ENCODE measurements at regions not wholly inside any gene's neighbourhood (a gene's known extent, or its start where the extent isn't known, plus 50 kb on each side); places are given as distances from the start of the nearest gene placed in this dataset.

- in situ Hi-C loops (cut with MboI; ENCODE audit: low pct_unique_long_range_greater_than_20kb, low sequenced_read_pairs, unreplicated experiment) = no loop called here
Observed at GRCh38 chr9:71506821-71507220, 261.5 kb downstream of the CEMIP2 start.

GRCh38 chr9:71504636-71505035 lies 263.7 kb downstream of the CEMIP2 start:
- no peak for DNase-seq (ENCODE audit: low spot score)
- in situ Hi-C loops (cut with MboI; ENCODE audit: low pct_unique_long_range_greater_than_20kb, low sequenced_read_pairs, unreplicated experiment) = no loop called here
- TF ChIP-seq CTCF (IDR thresholded peaks at IDR 0.05; ENCODE audit: extremely low read depth, insufficient read depth, missing control alignments) = no peak

More at GRCh38 chr9:71506821-71507220, 261.5 kb downstream of the CEMIP2 start:
- DNase-seq (ENCODE audit: low spot score) = no peak
- no peak for TF ChIP-seq CTCF (IDR thresholded peaks at IDR 0.05; ENCODE audit: extremely low read depth, insufficient read depth, missing control alignments)

GRCh38 chr9:71498691-71499090 lies 269.6 kb downstream of the CEMIP2 start:
- in situ Hi-C loops (cut with MboI; ENCODE audit: low pct_unique_long_range_greater_than_20kb, low sequenced_read_pairs, unreplicated experiment) = no loop called here
- no peak for DNase-seq (ENCODE audit: low spot score)
- no peak for TF ChIP-seq CTCF (IDR thresholded peaks at IDR 0.05; ENCODE audit: extremely low read depth, insufficient read depth, missing control alignments)

- peak; percentile 39 for TF ChIP-seq CTCF (IDR thresholded peaks at IDR 0.05; ENCODE audit: extremely low read depth, insufficient read depth, missing control alignments)
- DNase-seq (ENCODE audit: low spot score) = peak; percentile 6
- in situ Hi-C loops (cut with MboI; ENCODE audit: low pct_unique_long_range_greater_than_20kb, low sequenced_read_pairs, unreplicated experiment) = no loop called here
Observed at GRCh38 chr9:71490810-71491209, 277.5 kb downstream of the CEMIP2 start.

GRCh38 chr9:71487061-71487460 lies 281.3 kb downstream of the CEMIP2 start:
- in situ Hi-C loops (cut with MboI; ENCODE audit: low pct_unique_long_range_greater_than_20kb, low sequenced_read_pairs, unreplicated experiment) = no loop called here
- TF ChIP-seq CTCF (IDR thresholded peaks at IDR 0.05; ENCODE audit: extremely low read depth, insufficient read depth, missing control alignments) = no peak
- no peak for DNase-seq (ENCODE audit: low spot score)

GRCh38 chr9:71485326-71485725 lies 283.0 kb downstream of the CEMIP2 start:
- in situ Hi-C loops (cut with MboI; ENCODE audit: low pct_unique_long_range_greater_than_20kb, low sequenced_read_pairs, unreplicated experiment) = no loop called here
- TF ChIP-seq CTCF (IDR thresholded peaks at IDR 0.05; ENCODE audit: extremely low read depth, insufficient read depth, missing control alignments) = no peak
- DNase-seq (ENCODE audit: low spot score) = no peak

- no peak for TF ChIP-seq CTCF (IDR thresholded peaks at IDR 0.05; ENCODE audit: extremely low read depth, insufficient read depth, missing control alignments)
- DNase-seq (ENCODE audit: low spot score) = no peak
- in situ Hi-C loops (cut with MboI; ENCODE audit: low pct_unique_long_range_greater_than_20kb, low sequenced_read_pairs, unreplicated experiment) = no loop called here
Observed at GRCh38 chr9:71483436-71483835, 284.9 kb downstream of the CEMIP2 start.

Measured in GM13977 (cell line).